HS-5 (cell line): ENCODE measurements at regions not wholly inside any gene's neighbourhood (a gene's known extent, or its start where the extent isn't known, plus 50 kb on each side); places are given as distances from the start of the nearest gene placed in this dataset.

Experiments used
- DNase-seq: peaks from one replicate; pipeline ENCODE4 v3.0.0-alpha.2; 2012; ENCODE audit warnings: low read depth

DNA sequence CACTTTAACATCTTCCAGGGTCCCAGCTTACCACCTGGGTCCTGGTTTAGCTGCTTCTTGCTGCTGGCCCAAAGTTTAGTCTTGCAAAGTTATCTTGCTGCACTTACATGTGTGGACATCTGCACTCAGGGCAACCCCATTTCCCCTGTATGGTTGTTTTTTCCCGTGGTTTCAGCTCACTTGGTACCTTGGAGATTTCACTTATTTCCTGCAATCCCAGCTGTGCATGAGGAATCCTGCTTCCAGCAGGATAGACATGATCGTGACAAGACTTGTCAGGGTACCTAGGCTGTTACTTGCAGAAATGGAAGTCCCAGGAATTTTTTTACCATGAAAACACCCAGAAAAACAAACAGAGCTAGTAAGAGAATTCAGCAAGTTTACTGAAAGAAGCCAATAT is 95.9 kb upstream of the LEP start:
- DNase-seq: no peak

GRCh38 chr7:128146052-128146451 is 95.0 kb upstream of the LEP start:
- DNase-seq: no peak

- DNase-seq: no peak
Measured at GRCh38 chr7:128148676-128149075, 92.4 kb upstream of the LEP start.

- DNase-seq: no peak
Measured at GRCh38 chr7:128150223-128150865, 90.7 kb upstream of the LEP start.

- DNase-seq: no peak
Measured at GRCh38 chr7:128151635-128152034, 89.4 kb upstream of the LEP start.

- DNase-seq: no peak
Measured at GRCh38 chr7:128152721-128153120, 88.4 kb upstream of the LEP start.

DNA sequence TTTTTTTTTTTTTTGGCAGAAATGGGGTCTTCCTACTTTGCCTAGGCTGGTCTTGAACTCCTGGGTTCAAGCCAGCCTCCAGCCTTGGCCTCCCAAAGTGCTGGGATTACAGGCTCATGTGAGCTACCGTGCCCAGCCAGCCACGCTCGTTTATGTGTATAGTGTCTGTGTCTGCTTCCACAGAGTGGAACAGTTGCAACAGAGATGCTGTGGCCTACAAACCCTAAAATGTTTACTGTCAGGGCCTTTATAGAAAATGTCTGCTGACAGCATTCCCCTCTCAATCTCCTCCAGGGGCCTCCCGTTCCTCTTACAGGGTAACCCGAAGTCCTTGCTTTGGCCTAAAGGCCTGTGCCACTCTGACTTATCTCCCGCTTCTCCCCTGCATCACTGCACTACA is 87.6 kb upstream of the LEP start:
- no peak for DNase-seq

DNA sequence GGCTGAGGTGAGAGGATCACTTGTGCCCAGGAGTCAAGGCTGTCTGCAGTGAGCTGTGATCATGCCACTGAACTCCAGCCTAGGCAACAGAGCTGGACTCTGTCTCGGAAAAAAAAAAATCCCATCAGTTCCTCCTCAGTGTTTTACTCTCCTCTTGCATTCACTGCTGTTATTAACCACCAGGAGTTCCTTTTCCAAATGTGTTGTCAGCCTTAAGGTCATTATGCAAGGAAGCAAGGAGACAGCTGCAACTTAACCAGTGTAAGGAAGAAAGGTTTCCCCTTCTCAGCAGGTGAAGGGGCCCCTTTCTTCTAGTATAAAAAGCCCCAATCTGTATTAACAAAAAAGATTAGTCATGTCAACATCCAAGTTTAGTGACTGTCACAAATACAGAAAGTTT is 86.6 kb upstream of the LEP start:
- no peak for DNase-seq

DNA sequence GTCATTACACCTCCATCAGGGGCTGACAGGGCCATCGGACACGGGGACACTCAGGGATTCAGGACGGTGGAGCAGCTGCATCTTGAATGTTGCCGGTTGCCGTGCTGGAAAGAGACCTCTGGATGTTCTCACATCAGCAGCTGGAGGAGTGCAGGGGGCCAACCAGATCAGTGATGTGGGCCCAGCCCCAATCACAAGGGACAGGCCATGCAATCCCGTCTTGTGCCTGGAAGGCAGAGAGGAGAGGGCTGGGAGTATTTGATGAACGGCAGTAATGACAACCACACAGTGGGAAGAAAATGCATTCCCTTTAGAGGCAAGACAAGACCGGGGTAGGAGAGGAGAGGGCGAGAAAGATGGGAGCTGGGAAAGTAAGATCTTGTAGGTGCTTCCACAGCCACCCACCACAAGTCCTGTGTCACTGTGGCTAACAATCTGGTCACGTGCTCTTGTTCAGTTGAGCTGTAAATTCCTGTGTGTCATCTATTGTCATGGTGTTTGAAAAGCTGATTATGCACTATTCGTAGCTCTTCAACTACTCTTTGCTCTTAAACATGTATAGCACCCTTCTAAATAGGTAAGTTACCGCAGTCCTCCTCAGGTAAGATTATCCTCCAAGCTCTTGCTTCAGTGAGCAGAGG is 85.9 kb upstream of the LEP start:
- no peak for DNase-seq

DNA sequence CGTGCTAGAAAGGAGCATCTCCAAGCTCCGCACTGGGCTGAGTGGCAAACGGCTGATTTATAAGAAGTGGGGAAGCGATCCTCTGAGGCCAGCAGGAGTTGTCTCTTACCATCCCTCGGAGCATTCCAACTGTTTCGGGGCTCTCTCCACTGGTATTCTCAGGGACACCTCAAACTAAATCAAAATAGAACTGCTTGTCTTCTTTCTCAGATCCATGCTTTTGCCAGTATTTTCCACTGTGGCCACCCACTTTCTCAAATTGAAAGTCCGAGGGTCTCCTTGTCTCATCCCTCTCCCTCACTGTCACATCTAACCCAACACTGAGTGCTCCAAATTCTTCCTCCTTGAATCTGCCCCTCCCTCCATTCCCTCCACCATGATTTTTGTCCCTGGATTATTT is 83.2 kb upstream of the LEP start:
- DNase-seq: no peak

DNA sequence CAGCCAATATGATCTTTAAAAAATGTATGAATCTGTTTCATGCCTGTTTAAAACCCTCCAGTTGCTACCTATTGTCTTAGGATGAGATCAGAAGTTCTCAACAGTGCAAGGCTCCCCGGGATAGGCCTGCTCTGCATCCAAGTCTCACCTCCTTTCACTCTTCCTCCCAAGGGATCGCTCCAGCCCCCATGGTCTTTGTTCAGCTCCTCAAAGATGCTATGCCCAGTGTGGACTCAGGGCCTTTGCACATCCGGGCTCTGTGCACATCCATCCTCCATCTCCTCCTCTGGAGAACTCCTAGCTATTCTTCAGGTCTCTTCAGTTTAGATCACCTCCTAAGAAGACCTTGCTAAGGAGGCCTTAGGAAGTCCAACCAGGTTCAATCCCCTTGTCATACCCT is 82.7 kb upstream of the LEP start:
- DNase-seq: no peak

DNA sequence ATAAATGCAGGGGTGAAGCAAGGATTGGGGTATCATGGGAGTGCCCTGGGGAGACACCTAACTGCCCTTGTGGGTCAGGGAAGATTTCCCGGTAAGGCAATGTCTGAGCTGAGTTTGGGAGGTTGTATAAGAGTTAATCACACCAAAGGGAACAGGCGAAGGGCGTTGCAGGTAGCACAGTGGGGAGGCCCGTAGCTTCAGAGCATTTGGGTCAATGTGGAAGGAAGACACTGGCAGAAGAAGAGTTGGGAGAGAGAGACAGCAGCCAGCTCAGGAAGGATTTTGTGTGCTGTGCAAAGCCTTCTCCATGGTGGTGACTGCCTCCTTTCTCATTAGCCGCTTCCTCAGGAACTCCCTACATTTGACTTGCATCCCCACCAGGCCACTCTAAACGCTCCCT is 80.8 kb upstream of the LEP start:
- no peak for DNase-seq

DNA sequence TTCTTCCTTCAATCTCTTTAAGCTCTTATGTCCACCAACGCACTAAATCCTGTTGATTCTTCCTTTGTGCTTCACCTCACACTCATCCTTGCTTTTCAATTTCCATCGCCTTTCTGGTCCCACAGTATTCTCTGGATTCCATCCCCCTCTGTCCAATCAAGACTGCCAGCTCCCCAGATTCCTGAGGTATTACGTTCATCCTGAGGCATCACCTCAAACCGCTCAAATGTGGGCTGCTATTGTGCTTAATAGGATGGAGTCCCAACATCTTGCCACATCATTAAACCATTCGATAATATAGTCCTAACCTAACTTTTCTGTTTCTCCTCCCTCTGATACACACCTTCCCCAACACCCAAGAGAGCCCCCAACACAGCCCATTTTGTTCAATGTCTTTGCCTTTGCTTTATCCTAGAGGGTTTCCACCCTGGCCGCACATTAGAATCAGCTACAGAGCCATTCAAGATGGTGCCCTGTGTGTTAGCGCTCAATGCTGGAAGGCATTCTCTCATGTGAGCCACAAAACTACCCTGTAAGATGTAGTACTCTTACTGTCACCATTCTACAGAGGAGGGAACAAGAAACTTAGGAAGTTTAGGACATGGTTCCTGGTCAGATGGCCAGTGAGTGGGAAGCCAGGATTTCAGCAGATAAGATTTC is 79.5 kb upstream of the LEP start:
- no peak for DNase-seq

DNA sequence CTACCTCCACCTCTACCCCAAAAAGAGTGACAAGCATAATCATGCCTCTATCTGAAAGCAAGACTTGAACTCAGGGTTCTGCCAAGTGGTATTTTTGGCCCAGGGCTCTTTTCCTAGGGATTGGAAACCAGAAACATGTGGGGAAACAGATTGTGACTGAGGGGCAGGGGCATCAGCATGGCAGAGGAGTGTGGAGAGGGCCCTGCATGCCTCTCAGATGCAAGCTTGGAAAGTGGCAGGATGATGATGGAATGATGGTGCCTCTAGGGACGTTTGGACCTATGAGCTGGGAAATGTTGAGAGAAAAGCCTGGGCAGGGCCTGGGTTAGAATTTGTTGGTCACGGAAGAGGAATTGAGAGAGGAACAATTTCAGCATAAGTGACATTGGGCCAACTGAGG is 78.4 kb upstream of the LEP start:
- DNase-seq: no peak

- no peak for DNase-seq
Measured at GRCh38 chr7:128163473-128163872, 77.6 kb upstream of the LEP start.

DNA sequence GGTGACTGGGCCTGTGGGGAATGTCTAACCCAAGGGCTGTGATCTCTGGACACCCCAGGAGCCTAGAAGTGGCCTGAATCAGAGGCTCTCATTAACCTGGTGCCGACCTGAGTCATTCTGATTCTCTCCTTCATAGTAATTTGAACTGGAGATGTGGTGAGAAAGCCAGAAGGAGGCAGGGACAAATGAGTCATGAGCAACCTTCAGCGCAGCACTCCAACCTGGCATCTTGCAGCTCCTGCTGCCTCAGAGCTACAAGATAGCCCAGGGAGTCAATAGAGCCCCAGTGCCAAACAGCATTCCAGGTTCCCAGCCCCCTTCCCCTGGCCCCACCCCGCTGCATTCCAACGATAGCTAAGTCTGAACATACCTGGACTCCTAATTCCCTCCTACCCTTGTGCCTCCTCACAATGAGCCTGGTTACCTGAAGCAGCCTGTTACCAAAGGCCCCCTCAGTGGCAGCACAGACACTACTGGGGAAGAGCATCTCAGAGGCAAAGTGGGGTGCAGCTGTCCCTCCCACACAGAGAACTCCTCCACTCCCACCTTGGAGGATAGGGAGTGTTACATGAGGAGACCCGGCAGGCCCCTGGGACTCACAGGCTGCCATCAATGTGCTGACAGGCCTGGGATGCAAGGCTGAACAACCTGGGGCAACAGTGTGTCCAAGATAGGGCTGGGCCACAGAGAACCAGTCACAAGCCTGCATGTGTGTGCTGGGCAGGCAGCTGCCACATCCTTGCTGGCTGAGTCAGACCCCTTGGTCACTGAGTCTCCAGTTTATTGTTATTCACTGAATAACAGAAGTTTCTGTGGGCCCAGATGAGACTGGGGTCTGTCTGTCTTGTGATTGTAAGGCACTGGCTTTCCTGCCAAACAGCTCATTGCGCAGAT is 76.8 kb upstream of the LEP start:
- DNase-seq: peak; percentile 64

DNA sequence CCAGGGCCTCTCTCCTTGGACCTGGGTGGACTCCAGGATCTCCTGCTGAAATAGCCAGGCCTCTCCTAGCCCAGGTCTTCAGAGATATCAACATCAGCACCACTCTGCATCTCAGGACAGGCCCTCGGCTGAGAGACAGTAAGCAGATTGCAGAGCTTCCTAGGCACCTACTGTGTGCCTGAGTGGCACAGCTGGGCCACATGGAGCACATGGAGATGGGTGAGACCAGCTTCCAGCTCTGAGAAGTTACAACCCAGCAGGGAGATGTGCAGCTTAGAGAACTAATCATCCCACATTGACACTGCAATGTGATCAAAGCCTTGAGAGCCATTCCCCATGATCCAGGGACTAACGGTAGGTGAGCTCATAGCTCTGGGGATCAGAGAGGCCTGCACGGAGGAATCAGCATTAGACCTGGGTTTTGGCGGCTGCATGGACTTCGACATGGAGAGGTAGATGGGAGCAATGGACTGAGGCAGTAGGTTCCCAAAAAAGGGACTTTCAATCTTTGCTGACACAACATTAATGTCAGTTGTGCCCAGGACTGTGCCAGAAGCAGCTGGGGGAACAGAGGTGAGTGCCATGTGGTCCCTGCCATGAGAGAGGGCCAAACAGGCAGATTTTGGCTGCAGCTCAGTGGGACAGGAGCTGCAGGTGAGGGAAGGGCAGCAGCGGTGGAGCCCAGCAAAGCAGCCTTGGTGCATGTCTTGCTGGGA is 76.0 kb upstream of the LEP start:
- DNase-seq: no peak

DNA sequence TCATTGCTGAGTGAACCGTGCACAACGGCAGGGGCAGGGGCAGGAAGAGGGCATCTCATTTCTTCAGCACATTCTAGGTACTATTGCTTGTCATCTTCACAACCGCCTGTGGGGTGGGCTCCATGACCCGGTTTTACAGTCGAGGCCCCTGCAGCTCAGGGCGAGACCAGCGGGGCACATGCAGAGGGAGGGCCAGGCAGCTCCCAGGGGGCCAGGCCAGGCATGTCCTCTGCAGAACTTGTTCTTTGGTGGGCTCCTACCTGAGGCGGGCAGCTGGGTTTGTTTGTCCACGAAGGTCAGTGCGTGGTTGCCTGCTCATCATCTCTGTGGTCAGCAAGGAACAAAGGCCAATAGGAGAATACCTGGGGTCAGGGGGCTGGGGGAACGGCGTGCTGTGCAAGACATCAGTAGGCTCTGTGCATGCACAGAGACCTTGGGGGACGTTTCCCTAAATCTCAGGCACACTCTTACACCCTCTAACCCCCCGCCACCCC is 75.1 kb upstream of the LEP start:
- no peak for DNase-seq

- DNase-seq: no peak
Measured at GRCh38 chr7:128166603-128167041, 74.5 kb upstream of the LEP start.

DNA sequence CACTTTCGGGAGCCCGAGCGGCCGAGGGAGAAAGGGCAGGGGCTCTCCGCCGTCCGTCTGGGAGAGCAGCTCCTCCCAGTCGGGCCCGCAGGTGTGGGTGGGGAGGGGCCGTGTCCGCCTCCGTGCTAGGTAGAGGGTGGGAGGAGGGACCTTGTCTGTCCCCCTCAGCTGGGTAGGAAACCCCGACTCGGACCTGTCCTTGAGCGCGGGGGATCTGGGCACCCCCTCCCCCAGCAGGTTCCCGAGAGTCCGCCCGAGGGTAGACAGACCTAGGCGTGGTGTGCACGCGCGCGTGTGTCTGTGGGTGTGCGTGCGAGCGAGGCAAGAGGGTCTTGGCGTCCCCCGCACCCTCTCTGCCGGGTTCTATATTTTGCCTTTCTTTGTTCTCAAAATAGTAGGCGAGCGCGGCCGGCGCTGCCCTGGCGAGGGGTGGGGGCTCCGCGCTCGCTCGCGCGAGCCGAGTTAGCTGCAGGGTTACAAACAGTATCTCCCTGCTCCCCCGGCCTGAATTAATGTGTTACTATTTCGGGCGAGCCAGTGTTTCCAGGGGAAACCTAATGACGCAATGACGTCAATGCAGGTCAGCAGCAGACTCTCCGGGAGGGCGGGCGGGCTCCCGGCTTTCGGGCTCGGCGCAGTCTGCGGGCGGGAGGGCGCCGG is 73.9 kb upstream of the LEP start:
- DNase-seq: no peak
